ENCODE measurements at regions not wholly inside any gene's neighbourhood (a gene's known extent, or its start where the extent isn't known, plus 50 kb on each side); places are given as distances from the start of the nearest gene placed in this dataset.

- H3K9ac ChIP-seq (ENCODE audit: low read length in 2 of 2) = no peak overlapping the region
- no peaks in the 10 kb centered on the region for H3K4me1 ChIP-seq (ENCODE audit: control insufficient read depth, insufficient read depth, low read length)
Observed at GRCh38 chr6:164210783-164211182, 796.3 kb downstream of the QKI start.

DNA sequence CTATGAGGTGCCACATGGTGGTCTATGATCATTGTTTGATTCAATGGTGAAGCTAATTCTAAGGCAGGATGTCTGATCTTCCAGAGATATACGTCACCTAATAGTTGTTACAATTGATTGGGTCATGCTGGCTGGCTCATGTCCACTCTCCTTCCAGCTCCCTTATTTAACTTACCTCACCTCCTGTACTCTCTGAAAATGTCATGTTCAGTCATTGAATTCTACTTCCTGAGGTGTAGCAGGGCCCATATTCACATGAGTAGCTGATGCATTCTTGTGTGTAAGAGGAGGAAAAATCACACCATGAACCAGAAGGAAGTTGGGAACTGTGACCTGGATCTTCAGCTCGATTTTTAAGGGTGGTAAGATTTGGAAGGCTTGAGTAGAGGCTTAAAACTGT is 795.8 kb downstream of the QKI start:
- H3K4me3 ChIP-seq (ENCODE audit: low read length in 2 of 2) = no peak overlapping the region
- no peaks in the 10 kb centered on the region for H3K4me1 ChIP-seq (ENCODE audit: control insufficient read depth, insufficient read depth, low read length)
- no peaks in the 10 kb centered on the region for H3K27me3 ChIP-seq (ENCODE audit: control insufficient read depth in 1 of 2, insufficient read depth in 2 of 2, low read length in 2 of 2)
- H3K9me3 ChIP-seq (ENCODE audit: control insufficient read depth in 2 of 2, low read length in 2 of 2) = peaks cover 0 to 4% of the 10 kb centered on the region in 2 donors
- no peak overlapping the region for H3K9ac ChIP-seq (ENCODE audit: low read length in 2 of 2)
- H3K27ac ChIP-seq (ENCODE audit: low read length) = no peak overlapping the region
- no peaks in the 10 kb centered on the region for H3K36me3 ChIP-seq (ENCODE audit: control insufficient read depth in 2 of 2, insufficient read depth in 2 of 2, low read length in 2 of 2)

More at GRCh38 chr6:164210783-164211182, 796.3 kb downstream of the QKI start:
- peaks cover 0 to 4% of the 10 kb centered on the region in 2 donors for H3K9me3 ChIP-seq (ENCODE audit: control insufficient read depth in 2 of 2, low read length in 2 of 2)
- H3K27me3 ChIP-seq (ENCODE audit: control insufficient read depth in 1 of 2, insufficient read depth in 2 of 2, low read length in 2 of 2) = no peaks in the 10 kb centered on the region
- no peak overlapping the region for H3K4me3 ChIP-seq (ENCODE audit: low read length in 2 of 2)
- H3K36me3 ChIP-seq (ENCODE audit: control insufficient read depth in 2 of 2, insufficient read depth in 2 of 2, low read length in 2 of 2) = no peaks in the 10 kb centered on the region
- no peak overlapping the region for H3K27ac ChIP-seq (ENCODE audit: low read length)

DNA sequence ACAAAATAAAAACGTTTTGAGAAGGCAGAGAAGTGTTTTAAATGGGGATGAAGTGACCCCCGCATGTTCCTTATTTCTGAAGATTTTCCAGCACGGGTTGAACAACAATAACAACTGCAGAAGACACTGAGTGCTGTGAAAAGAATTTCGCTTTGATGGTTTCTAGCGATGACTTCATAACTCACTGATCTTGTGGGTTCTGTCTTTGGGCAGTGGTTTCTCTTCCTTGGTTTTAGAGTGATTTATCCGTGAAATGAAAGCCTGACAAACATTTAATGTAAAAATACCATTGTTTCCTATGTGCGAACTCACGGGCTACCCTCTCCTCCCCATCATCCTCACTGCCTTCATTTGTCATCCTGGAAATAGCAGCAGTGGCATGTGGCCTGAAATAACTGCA is 793.9 kb downstream of the QKI start:
- Histone ChIP-seq H3K4me1 (ENCODE audit: control insufficient read depth, insufficient read depth, low read length) (no peaks in the 10 kb centered on the region), H3K9ac (ENCODE audit: low read length in 2 of 2) (no peak overlapping the region), H3K27me3 (ENCODE audit: control insufficient read depth in 1 of 2, insufficient read depth in 2 of 2, low read length in 2 of 2) (no peaks in the 10 kb centered on the region), H3K9me3 (ENCODE audit: control insufficient read depth in 2 of 2, low read length in 2 of 2) (peaks cover 0 to 4% of the 10 kb centered on the region in 2 donors), H3K4me3 (ENCODE audit: low read length in 2 of 2) (no peak overlapping the region), H3K36me3 (ENCODE audit: control insufficient read depth in 2 of 2, insufficient read depth in 2 of 2, low read length in 2 of 2) (no peaks in the 10 kb centered on the region), H3K27ac (ENCODE audit: low read length) (no peak overlapping the region)

DNA sequence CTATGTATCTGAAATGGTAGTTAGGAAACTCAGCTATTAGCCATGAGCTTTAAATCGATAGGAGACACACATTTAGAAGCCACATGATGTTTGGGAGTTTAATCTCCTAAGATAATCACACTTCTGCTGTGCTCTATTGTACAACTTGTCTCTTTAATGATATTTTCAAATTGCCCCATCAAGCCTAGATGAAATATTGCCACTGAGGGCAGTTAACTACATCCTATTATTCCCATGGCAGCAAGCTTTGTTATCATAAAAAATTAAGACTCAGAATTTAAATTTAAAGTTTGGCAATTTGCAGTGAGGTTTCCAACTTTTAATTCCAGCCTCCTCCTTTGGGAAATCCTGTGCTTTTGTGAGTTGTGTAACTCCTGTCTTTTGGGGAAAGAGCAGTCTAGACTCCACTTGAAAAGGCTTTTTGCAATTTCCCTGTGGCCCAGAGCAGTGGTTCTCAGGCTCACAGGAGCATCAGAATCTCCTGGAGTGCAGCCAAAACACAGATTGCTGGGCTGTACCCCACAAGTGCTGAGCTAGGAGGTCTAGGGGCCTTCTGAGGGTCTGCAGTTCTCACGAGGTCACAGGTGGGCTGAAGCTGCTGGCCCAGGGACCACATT is 792.4 kb downstream of the QKI start:
- no peak overlapping the region for H3K27ac ChIP-seq (ENCODE audit: low read length)
- H3K27me3 ChIP-seq (ENCODE audit: control insufficient read depth in 1 of 2, insufficient read depth in 2 of 2, low read length in 2 of 2) = no peaks in the 10 kb centered on the region
- H3K9ac ChIP-seq (ENCODE audit: low read length in 2 of 2) = no peak overlapping the region
- H3K36me3 ChIP-seq (ENCODE audit: control insufficient read depth in 2 of 2, insufficient read depth in 2 of 2, low read length in 2 of 2) = no peaks in the 10 kb centered on the region
- H3K4me1 ChIP-seq (ENCODE audit: control insufficient read depth, insufficient read depth, low read length) = no peaks in the 10 kb centered on the region
- H3K4me3 ChIP-seq (ENCODE audit: low read length in 2 of 2) = no peak overlapping the region
- peaks cover 0 to 4% of the 10 kb centered on the region in 2 donors for H3K9me3 ChIP-seq (ENCODE audit: control insufficient read depth in 2 of 2, low read length in 2 of 2)

GRCh38 chr6:164200071-164200470 is 785.6 kb downstream of the QKI start:
- H3K4me3 ChIP-seq (ENCODE audit: low read length in 2 of 2) = no peak overlapping the region
- H3K27me3 ChIP-seq (ENCODE audit: control insufficient read depth in 1 of 2, insufficient read depth in 2 of 2, low read length in 2 of 2) = no peaks in the 10 kb centered on the region
- H3K9ac ChIP-seq (ENCODE audit: low read length in 2 of 2) = no peak overlapping the region
- H3K9me3 ChIP-seq (ENCODE audit: control insufficient read depth in 2 of 2, low read length in 2 of 2) = no peaks in the 10 kb centered on the region
- H3K4me1 ChIP-seq (ENCODE audit: control insufficient read depth, insufficient read depth, low read length) = peaks cover 5% of the 10 kb centered on the region
- H3K36me3 ChIP-seq (ENCODE audit: control insufficient read depth in 2 of 2, insufficient read depth in 2 of 2, low read length in 2 of 2) = no peaks in the 10 kb centered on the region
- no peak overlapping the region for H3K27ac ChIP-seq (ENCODE audit: low read length)

DNA sequence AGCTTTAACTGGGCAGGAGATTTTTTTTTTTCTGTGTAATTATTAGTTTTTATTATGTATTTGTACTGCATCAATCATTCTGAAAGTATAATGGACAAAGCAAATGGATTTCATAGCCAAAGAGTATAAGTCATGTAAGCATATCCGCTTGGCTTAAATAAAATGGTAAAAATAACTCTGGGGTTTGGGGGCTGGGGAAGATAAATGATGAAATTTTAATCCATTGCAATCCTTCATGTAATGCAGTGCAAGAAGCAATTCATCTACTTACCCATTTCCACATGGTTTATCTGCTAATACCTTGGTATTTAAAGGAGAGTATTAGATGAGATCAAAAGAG is 781.4 kb downstream of the QKI start:
- H3K4me1 ChIP-seq (ENCODE audit: control insufficient read depth, insufficient read depth, low read length) = peaks cover 5% of the 10 kb centered on the region
- H3K9ac ChIP-seq (ENCODE audit: low read length in 2 of 2) = no peak overlapping the region
- no peak overlapping the region for H3K27ac ChIP-seq (ENCODE audit: low read length)

DNA sequence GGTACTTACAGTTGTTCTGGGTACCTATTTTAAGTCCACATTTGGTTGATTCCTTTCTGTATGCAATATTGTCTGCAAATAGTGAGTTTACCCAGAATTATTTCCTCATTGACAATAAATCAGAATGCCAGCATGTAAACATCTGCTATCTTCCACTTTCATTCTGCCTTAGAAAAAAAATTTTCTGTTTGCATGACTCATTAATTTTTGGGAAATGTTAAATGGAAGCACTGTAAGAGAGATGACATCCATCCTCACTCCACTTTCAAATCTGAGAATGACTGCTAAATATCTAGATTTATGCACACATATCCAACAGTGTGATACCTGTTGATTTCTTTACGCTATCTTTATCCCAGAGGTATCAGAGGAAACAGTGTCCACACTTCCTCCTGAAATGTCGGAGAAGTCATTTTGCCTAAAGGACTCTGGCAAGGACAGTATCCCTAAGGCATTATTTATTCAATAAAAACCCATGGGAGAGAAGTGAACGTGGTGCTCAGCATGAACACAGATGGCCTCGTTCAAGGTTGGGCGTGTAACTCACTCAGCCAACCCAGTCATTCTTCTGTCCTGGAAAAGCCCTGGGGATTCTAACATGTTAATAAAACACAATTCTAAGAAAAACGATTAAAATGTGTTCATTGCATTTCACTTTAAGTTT is 780.9 kb downstream of the QKI start:
- H3K9ac ChIP-seq (ENCODE audit: low read length in 2 of 2) = no peak overlapping the region
- peaks cover 5% of the 10 kb centered on the region for H3K4me1 ChIP-seq (ENCODE audit: control insufficient read depth, insufficient read depth, low read length)
- no peaks in the 10 kb centered on the region for H3K36me3 ChIP-seq (ENCODE audit: control insufficient read depth in 2 of 2, insufficient read depth in 2 of 2, low read length in 2 of 2)
- no peaks in the 10 kb centered on the region for H3K27me3 ChIP-seq (ENCODE audit: control insufficient read depth in 1 of 2, insufficient read depth in 2 of 2, low read length in 2 of 2)
- H3K4me3 ChIP-seq (ENCODE audit: low read length in 2 of 2) = no peak overlapping the region
- no peaks in the 10 kb centered on the region for H3K9me3 ChIP-seq (ENCODE audit: control insufficient read depth in 2 of 2, low read length in 2 of 2)
- no peak overlapping the region for H3K27ac ChIP-seq (ENCODE audit: low read length)

More for the DNA sequence above, 781.4 kb downstream of the QKI start:
- Histone ChIP-seq H3K27me3 (ENCODE audit: control insufficient read depth in 1 of 2, insufficient read depth in 2 of 2, low read length in 2 of 2) (no peaks in the 10 kb centered on the region), H3K36me3 (ENCODE audit: control insufficient read depth in 2 of 2, insufficient read depth in 2 of 2, low read length in 2 of 2) (no peaks in the 10 kb centered on the region), H3K9me3 (ENCODE audit: control insufficient read depth in 2 of 2, low read length in 2 of 2) (no peaks in the 10 kb centered on the region), H3K4me3 (ENCODE audit: low read length in 2 of 2) (no peak overlapping the region)

DNA sequence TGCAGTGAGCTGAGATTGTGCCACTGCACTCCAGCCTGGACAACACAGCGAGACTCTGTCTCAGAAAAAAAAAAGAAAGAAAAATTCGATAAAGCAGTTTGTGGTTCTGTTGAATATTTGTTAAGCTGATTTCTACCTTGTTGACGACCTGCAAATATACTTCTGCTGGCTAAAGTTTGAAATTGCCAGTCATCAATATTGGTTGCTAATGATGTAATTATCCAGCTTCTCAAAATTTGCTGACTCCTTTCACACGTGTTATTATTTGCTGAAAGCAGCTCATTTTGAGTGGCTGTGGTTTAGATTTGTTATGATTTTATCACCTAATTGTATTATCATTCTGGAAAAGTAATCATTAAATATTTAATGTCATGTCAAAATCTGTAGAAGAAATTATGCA is 774.3 kb downstream of the QKI start:
- no peaks in the 10 kb centered on the region for H3K27me3 ChIP-seq (ENCODE audit: control insufficient read depth in 1 of 2, insufficient read depth in 2 of 2, low read length in 2 of 2)
- H3K4me1 ChIP-seq (ENCODE audit: control insufficient read depth, insufficient read depth, low read length) = no peaks in the 10 kb centered on the region
- H3K36me3 ChIP-seq (ENCODE audit: control insufficient read depth in 2 of 2, insufficient read depth in 2 of 2, low read length in 2 of 2) = no peaks in the 10 kb centered on the region
- H3K4me3 ChIP-seq (ENCODE audit: low read length in 2 of 2) = no peak overlapping the region
- H3K9ac ChIP-seq (ENCODE audit: low read length in 2 of 2) = no peak overlapping the region
- no peak overlapping the region for H3K27ac ChIP-seq (ENCODE audit: low read length)
- no peaks in the 10 kb centered on the region for H3K9me3 ChIP-seq (ENCODE audit: control insufficient read depth in 2 of 2, low read length in 2 of 2)

GRCh38 chr6:164185471-164185871 is 771.0 kb downstream of the QKI start:
- Histone ChIP-seq H3K4me1 (ENCODE audit: control insufficient read depth, insufficient read depth, low read length) (no peaks in the 10 kb centered on the region), H3K27ac (ENCODE audit: low read length) (no peak overlapping the region), H3K27me3 (ENCODE audit: control insufficient read depth in 1 of 2, insufficient read depth in 2 of 2, low read length in 2 of 2) (no peaks in the 10 kb centered on the region), H3K36me3 (ENCODE audit: control insufficient read depth in 2 of 2, insufficient read depth in 2 of 2, low read length in 2 of 2) (no peaks in the 10 kb centered on the region), H3K9ac (ENCODE audit: low read length in 2 of 2) (no peak overlapping the region), H3K9me3 (ENCODE audit: control insufficient read depth in 2 of 2, low read length in 2 of 2) (no peaks in the 10 kb centered on the region), H3K4me3 (ENCODE audit: low read length in 2 of 2) (no peak overlapping the region)

GRCh38 chr6:164184410-164184809 is 769.9 kb downstream of the QKI start:
- Histone ChIP-seq H3K27me3 (ENCODE audit: control insufficient read depth in 1 of 2, insufficient read depth in 2 of 2, low read length in 2 of 2) (no peaks in the 10 kb centered on the region), H3K9ac (ENCODE audit: low read length in 2 of 2) (no peak overlapping the region), H3K36me3 (ENCODE audit: control insufficient read depth in 2 of 2, insufficient read depth in 2 of 2, low read length in 2 of 2) (no peaks in the 10 kb centered on the region), H3K4me3 (ENCODE audit: low read length in 2 of 2) (no peak overlapping the region), H3K27ac (ENCODE audit: low read length) (no peak overlapping the region), H3K4me1 (ENCODE audit: control insufficient read depth, insufficient read depth, low read length) (no peaks in the 10 kb centered on the region), H3K9me3 (ENCODE audit: control insufficient read depth in 2 of 2, low read length in 2 of 2) (no peaks in the 10 kb centered on the region)

GRCh38 chr6:164183556-164184123 is 769.1 kb downstream of the QKI start:
- no peak overlapping the region for H3K9ac ChIP-seq (ENCODE audit: low read length in 2 of 2)
- no peak overlapping the region for H3K4me3 ChIP-seq (ENCODE audit: low read length in 2 of 2)
- no peaks in the 10 kb centered on the region for H3K4me1 ChIP-seq (ENCODE audit: control insufficient read depth, insufficient read depth, low read length)
- H3K27ac ChIP-seq (ENCODE audit: low read length) = no peak overlapping the region
- H3K27me3 ChIP-seq (ENCODE audit: control insufficient read depth in 1 of 2, insufficient read depth in 2 of 2, low read length in 2 of 2) = no peaks in the 10 kb centered on the region
- H3K36me3 ChIP-seq (ENCODE audit: control insufficient read depth in 2 of 2, insufficient read depth in 2 of 2, low read length in 2 of 2) = no peaks in the 10 kb centered on the region
- no peaks in the 10 kb centered on the region for H3K9me3 ChIP-seq (ENCODE audit: control insufficient read depth in 2 of 2, low read length in 2 of 2)

Measured in stomach smooth muscle (tissue), 2 donors.